GM18909 (cell line): ENCODE measurements at regions not wholly inside any gene's neighbourhood (a gene's known extent, or its start where the extent isn't known, plus 50 kb on each side); places are given as distances from the start of the nearest gene placed in this dataset.
"Not testable (repeated sequence)": the region's sequence is repeated elsewhere in the genome, so short reads cannot be mapped to it uniquely, and the experiment has no call there.

Experiments
- ATAC-seq: cut with Tn5 transposase; IDR thresholded peaks from one replicate; pipeline ENCODE4 v1.9.1; 2021; ENCODE audit warnings: mild to moderate bottlenecking; ENCODE audit not compliant: unreplicated experiment, poor library complexity

DNA sequence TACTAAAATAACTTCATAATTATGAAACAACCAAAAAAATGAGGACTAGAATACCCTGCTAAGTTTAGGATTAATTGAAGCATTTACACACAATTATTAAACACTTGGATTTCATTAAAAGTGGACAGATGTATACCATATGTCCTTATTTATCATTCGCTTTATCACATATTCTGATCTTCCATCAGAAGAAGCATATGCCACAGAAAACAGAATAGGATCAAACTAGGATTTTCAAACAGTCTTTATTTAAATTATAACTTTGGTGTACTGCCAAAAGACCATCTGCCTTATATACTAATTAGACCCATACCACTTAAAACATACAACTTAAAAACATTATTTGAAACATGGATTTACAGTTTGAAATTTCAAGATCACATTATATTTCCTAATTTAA is 727.1 kb upstream of the KLHL1 start:
- ATAC-seq = no peak

DNA sequence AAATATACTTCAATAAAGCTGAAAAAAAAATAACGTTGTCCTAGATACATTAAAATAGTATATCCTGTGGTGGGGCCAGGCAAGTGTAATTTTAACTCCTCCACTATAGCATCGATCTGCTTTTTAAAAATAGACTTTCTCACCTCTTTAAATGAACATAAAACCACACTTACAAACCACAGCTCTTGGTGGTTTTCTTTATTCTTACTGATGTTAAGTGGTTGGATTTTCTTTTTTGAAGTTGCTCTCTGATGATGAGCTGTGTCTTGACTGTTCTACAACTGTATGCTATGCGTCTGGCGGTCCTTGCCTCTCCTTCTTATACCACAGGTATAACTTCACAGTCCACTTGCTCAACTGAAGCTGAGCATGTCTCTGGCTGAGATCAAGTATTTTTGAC is 721.5 kb upstream of the KLHL1 start:
- no peak for ATAC-seq

GRCh38 chr13:70817576-70817975 is 709.3 kb upstream of the KLHL1 start:
- ATAC-seq = no peak

DNA sequence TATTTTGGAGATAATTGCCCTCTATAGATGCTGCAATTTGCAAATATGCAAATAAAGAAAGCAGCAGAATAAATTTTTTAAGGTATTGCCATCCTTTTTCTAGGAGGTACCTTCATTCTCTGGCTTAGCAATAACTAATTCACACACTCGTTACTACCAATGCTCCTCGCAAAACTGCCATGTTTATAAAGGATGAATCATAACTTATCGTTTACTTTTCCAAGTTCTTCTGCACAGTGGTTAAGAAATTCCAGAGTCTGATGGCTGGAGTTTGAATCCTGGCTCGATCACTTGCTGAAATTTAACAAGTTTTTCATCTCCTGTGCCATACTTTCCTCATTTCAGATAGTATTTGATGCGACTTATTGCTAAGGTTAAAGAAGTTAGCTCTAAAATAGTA is 708.6 kb upstream of the KLHL1 start:
- no peak for ATAC-seq

DNA sequence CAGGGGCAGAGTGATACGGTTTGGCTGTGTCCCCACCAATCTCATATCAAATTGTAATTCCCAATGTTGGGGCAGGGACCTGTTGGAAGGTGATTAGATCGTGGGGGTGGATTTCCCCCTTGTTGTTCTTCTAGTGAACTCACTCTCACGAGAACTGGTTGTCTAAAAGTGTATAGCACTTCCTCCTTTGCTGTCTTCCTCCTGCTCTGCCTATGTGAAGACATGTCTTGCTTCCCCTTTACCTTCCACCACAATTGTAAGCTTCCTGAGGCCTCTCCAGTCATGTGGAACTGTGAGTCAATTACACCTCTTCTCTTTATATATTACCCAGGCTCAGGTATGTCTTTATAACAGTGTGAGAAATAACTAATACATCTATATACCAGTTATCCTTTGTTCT is 706.4 kb upstream of the KLHL1 start:
- no peak for ATAC-seq

DNA sequence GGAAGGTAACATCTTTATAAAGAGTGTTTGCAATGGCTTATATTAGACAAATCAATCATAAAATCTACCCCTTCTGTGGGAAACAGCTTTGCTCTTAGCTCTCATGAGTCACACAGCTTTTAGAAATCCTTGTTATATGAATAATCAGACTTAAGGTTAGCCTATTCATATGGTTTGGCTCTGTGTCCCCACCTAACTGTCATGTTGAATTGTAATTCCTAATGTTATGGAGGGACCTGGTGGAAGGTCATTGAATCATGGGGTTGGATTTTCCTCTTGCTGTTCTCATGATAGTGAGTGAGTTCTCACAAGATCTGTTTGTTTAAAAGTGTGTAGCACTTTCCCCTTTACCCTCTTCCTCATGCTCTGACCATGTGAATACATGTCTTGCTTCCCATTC is 704.2 kb upstream of the KLHL1 start:
- no peak for ATAC-seq

GRCh38 chr13:70809588-70809987 is 701.3 kb upstream of the KLHL1 start:
- ATAC-seq = no peak

DNA sequence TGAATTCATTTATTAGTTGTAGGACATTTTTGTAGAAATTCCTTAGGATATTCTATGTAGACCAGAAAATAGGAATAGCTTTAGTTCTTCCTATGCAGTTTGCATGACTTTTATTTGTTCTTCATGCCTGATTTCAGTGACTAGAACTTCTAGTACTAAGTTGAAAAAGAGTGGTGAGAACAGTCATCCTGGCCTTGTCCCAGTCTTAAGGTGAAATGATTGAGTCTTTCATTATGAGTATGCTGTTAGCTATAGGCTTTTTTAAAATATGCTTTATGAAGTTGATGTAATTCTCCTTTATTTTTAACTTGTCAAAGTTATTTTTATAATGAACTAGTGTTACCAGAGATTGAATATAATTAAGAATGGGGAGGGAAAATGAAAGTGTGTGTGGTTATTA is 690.1 kb upstream of the KLHL1 start:
- no peak for ATAC-seq

- no peak for ATAC-seq
These were observed 687.2 kb upstream of the KLHL1 start for GRCh38 chr13:70795484-70795883.

DNA sequence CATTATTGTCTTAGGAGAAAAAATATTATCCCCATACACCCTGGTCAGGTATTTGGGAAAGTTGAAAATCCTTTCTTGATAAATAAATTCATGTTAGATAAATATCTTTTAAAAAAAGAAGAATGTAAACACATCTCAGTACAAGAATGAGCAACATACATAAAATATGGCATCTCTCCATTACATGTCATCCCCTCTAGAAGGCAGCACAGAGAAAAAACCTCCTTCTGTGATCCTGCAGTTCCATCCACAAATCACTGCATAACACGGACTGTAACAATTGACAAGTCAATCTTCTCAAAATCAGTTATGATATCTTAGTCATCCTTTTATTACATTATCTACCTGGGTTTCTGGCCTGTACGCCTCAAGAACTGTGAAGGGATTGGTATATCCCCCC is 683.9 kb upstream of the KLHL1 start:
- ATAC-seq = no peak

GRCh38 chr13:70789751-70790150 is 681.5 kb upstream of the KLHL1 start:
- ATAC-seq = no peak

- ATAC-seq = no peak
These were observed 679.8 kb upstream of the KLHL1 start for GRCh38 chr13:70788074-70788473.

- no peak for ATAC-seq
These were observed 676.1 kb upstream of the KLHL1 start for GRCh38 chr13:70784207-70784989.

- no peak for ATAC-seq
These were observed 661.6 kb upstream of the KLHL1 start for GRCh38 chr13:70769817-70770216.

DNA sequence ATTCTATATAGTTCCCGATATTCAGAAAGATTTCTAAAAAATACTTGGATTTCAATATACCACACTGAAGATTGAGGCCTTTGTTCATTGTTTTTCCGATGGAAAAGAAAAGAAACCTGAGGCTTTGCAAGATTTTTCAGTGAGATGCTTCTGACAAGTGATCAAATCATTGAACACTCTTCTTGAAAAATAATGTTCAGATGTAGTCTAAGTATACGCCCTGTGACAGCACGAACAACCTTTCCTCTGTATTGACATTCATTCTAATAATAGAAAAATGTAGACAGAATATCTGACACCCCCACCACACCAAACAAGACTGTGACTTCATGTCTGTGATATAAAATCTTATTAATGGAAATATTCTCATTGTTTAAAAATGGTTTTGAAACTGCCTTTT is 650.7 kb upstream of the KLHL1 start:
- no peak for ATAC-seq

DNA sequence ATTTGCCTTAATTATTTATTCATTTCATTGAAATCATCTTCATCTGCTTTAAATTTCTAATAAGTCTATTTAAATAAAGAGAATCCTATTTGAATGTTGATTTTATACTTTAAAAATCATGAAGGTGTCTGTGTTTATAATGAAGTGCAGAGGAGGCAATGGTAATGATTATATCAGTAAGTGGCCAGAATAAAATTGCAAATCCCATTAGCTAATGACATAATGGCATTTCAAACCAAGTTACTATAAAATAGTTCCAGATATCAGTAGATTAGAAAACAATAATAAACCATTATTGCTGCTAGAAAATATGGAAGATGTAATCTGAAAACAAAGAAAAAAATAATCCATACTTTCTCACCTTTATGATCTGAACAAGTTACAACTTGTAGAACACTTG is 647.8 kb upstream of the KLHL1 start:
- no peak for ATAC-seq

DNA sequence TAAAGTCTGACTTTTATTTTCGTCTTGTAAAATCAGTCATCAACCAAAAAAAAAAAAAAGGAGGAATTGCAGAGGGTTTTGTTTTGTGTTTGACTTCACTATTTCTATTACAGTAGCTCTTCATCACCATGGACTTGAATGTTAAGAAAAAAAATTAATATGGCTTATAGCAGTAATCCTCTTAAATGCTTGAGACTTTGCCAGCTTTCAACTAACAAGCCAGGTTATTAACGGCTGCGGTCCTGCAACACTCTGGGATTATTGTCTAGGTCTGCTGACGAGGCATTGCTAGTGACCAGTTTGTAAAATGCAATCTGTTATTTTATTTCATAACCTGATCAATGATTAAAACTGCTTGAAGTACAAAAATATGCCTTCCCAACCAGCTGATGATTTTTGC is 647.2 kb upstream of the KLHL1 start:
- no peak for ATAC-seq

DNA sequence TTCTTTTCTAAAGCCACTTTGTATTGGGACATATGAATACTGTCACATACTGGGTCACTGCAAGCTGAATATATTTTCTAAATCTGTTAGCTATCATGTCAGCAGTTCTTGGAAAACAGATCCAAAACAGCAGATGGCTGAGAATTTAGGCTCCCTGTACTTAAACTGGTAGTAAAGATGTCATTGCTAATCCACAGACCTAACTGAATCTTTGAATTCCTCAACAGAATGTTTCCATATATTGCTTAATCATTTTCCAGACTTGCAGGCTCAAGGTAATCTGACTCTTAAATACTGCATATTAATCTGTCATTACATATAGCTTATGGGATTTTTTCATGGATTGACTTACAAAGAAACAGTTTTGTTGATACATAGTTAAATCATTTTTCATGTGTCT is 639.0 kb upstream of the KLHL1 start:
- ATAC-seq = no peak

GRCh38 chr13:70746469-70746868 is 638.2 kb upstream of the KLHL1 start:
- ATAC-seq = not testable (repeated sequence)

- ATAC-seq = no peak
These were observed 628.5 kb upstream of the KLHL1 start for GRCh38 chr13:70736622-70737317.

GRCh38 chr13:70732611-70733010 is 624.4 kb upstream of the KLHL1 start:
- no peak for ATAC-seq

GRCh38 chr13:70729369-70729768 is 621.1 kb upstream of the KLHL1 start:
- ATAC-seq = no peak
